ENCODE measurements at regions not wholly inside any gene's neighbourhood (a gene's known extent, or its start where the extent isn't known, plus 50 kb on each side); places are given as distances from the start of the nearest gene placed in this dataset.
"Not testable (repeated sequence)": the region's sequence is repeated elsewhere in the genome, so short reads cannot be mapped to it uniquely, and the experiment has no call there.

DNA sequence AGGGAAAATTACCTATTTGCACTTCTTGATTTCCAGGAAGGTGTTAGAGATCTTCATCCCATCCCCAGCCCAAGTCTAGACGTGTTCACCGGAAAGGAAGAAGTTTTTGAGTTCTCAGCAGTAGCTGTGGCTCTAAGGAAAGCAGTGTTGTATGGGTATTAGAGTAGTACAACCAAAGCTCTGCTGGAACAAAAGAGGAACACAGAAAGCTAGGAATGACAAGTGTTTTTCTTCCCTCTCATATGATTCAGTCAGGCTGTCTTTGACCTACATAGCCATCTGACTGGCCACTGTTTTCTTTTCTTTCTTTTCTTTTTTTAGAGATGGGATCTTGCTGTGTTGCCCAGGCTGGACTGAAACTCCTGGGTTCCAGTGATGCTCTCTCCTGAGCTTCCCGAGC lies 82.7 kb upstream of the SLC39A10 start:
- no peak for DNase-seq (ENCODE audit: low read depth)
- TF ChIP-seq, protein P1, sequence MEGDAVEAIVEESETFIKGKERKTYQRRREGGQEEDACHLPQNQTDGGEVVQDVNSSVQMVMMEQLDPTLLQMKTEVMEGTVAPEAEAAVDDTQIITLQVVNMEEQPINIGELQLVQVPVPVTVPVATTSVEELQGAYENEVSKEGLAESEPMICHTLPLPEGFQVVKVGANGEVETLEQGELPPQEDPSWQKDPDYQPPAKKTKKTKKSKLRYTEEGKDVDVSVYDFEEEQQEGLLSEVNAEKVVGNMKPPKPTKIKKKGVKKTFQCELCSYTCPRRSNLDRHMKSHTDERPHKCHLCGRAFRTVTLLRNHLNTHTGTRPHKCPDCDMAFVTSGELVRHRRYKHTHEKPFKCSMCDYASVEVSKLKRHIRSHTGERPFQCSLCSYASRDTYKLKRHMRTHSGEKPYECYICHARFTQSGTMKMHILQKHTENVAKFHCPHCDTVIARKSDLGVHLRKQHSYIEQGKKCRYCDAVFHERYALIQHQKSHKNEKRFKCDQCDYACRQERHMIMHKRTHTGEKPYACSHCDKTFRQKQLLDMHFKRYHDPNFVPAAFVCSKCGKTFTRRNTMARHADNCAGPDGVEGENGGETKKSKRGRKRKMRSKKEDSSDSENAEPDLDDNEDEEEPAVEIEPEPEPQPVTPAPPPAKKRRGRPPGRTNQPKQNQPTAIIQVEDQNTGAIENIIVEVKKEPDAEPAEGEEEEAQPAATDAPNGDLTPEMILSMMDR (conservative IDR thresholded peaks at IDR 0.05; ENCODE audit: low read depth, low read length): no peak
- H3K4me3 ChIP-seq (ENCODE audit: low read depth, low read length): no peak overlapping the region

DNA sequence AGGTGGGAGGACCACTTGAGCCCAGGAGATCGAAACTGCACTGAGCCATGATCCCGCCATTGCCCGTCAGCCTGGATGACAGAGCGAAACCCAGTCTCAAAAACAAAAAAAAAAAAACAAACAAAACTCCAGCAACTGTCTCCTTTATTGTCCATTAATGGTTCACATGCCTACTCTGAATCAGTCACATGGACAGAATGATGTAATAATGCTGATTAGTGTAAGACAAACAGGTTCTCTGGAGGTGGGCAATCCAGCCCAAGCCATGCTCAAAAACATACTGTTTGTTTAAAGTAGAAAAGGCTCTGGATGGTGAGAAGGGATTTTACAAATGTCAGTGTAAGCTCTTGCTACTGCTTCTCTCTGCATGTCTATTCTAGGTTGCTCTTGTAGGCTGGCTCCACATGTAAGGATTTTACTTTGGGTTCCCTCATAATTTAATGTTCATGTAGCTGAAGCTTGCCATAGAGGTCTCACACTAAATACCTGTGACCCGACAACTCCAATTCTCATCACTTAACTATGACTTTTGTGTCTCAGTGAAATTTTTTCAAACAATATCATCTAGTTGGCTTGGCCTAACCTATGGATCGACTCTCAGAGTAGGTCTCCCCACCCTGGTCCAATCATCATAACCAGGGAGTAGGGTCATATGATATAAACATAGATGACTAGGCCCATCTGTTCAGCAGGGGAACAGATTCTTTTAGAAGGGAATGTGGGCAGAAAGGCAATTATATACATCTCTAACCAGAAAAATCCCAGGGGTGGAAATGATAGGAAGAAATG lies 83.9 kb upstream of the SLC39A10 start:
- TF ChIP-seq, protein P1 (conservative IDR thresholded peaks at IDR 0.05; ENCODE audit: low read depth, low read length): no peak
- no peak overlapping the region for H3K4me3 ChIP-seq (ENCODE audit: low read depth, low read length)
- DNase-seq (ENCODE audit: low read depth): no peak

DNA sequence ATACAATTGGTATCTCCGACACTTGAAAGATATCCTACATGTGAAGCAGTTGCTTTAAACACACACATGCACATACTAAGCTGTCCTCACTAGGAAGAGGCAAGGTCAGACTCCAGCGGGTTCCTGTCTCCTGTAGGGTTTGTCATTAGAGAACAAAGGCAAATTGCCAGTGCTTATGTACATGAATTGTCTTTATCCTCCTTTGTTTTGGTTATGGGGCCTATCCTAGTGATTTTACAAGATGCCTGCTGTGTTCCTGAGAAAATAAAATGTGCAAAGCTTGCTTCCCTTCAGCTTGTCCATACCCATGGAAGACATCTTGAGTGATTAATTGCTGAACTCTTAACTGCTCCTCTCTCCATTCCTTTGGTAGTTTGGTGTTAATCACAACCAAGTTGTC lies 86.7 kb upstream of the SLC39A10 start:
- DNase-seq (ENCODE audit: low read depth): no peak
- no peak overlapping the region for H3K4me3 ChIP-seq (ENCODE audit: low read depth, low read length)
- TF ChIP-seq, protein P1 (conservative IDR thresholded peaks at IDR 0.05; ENCODE audit: low read depth, low read length): no peak

DNA sequence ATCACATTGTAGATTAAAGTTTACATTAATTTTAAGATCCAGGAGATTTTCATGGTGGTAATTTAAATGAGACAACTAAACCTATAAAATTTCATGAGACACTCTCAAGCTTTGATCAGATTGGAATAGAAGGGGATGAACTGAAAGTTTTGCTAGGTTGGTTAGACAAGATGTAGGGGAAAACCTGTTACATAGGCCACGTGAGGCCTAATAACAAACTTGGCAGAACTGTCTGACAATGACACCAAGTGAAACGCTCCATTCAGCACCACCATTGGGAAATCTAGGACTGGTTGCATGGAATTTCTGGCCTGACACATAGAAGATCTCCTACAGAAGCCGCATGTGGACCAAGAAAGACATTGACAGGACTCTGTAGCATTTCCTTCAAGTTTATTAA lies 87.8 kb upstream of the SLC39A10 start:
- TF ChIP-seq, protein P1 (conservative IDR thresholded peaks at IDR 0.05; ENCODE audit: low read depth, low read length): no peak
- no peak overlapping the region for H3K4me3 ChIP-seq (ENCODE audit: low read depth, low read length)
- DNase-seq (ENCODE audit: low read depth): no peak

DNA sequence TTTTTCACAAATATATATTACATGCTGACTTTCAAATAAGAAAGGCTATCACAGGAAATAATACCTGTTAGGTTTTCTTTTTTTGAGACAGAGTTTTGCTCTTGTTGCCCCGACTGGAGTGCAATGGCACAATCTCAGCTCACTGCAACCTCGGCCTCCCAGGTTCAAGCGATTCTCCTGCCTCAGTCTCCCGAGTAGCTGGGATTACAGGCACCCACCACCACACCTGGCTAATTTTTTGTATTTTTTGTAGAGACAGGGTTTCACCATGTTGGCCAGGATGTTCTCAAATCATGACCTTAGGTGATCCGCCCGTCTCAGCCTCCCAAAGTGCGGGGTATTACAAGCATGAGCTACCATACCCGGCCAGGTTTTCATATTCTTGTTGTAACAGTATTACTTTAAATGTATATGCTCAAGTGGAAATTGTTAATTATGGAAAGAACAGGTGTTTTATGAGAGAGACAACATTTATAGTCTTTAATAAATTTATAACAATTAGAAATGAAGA lies 92.3 kb upstream of the SLC39A10 start:
- DNase-seq (ENCODE audit: low read depth); H3K4me3 ChIP-seq (ENCODE audit: low read depth, low read length): not testable (repeated sequence)

DNA sequence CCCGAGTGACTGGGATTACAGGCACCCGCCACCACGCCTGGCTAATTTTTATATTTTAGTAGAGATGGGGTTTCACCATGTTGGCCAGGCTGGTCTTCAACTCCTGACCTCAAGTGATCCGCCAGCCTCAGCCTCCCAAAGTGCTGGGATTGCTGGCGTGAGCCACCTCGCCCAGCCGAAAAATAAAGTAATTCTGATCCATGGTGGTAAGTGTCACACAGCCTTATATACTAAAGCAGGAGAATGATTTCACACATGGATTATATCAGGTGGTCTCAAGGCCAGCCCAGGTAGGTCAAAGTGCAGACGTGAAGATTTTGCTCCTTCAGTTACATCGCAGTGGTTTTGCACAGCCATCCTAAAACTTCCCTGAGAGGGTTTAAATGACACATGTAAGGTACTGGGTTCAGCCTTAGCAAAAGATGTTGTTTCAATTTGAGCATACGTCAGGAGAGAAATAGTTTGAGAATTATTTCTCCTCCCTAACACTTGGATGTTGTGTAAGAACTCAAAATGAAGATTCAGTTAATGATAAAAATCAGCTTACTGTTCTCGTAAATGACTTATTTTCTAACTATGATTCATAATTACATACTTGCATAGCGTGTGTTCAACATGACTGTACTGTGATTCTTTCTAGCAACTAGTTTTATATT lies 93.0 kb upstream of the SLC39A10 start:
- TF ChIP-seq, protein P1 (conservative IDR thresholded peaks at IDR 0.05; ENCODE audit: low read depth, low read length): no peak
- no peak overlapping the region for H3K4me3 ChIP-seq (ENCODE audit: low read depth, low read length)
- peak; percentile 80 for DNase-seq (ENCODE audit: low read depth)

DNA sequence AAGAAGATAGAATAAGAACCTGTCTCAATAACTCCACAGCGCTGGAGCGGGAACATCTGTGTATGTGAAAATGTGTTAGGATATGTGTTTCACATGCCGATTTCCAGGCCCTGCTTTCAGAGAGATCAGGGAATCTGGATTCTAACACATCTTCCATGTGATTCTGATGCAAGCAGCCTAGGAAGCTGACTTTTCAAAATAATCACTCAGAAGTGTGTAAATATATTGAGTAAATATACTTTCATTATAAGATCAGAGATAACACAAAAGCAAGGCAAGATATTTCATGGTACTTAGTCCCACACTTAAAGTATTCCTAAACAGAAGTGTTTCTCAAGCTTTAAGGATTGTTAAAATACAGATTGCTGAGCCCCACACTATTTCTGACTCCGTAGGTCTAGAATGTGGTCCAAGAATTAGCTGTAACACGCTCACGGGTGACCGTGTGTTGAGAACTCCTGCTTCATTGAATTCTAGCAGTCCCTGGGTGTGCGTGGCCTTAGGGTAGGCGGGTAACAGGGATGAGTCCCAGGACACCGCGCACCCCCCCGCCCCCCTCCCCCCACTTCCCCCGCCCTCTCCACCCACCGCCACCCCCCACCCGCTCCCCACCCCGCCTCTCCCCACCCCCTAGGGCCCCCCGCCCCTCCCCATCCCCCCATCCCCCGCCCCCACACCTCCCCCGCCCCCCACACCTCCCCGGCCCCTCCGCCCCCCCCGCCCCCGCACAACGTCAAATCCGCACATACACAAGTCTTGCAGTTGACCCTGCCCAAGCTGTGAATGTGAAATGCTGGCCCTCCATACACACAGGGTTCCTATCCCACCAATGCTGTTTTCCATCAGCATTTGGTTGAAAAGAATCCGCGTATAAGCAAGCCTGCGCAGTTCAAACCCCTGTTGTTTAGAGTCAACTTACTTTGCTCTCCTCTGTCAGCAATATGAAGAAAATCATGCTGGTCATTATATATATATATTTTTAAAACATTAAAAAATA lies 94.2 kb upstream of the SLC39A10 start:
- TF ChIP-seq, protein P1 (conservative IDR thresholded peaks at IDR 0.05; ENCODE audit: low read depth, low read length): no peak
- DNase-seq (ENCODE audit: low read depth): peak; percentile 33
- H3K4me3 ChIP-seq (ENCODE audit: low read depth, low read length): no peak overlapping the region

All from choroid plexus epithelial cell (primary cell).